Stimulated activated naive B cell treated with anti-CD40 and anti-IgM and Interleukin-4, amounts not matched to agents 10 μg/mL and 1 μg/mL and 100 μg/mL, for 72 hours (primary cell): ENCODE measurements at regions not wholly inside any gene's neighbourhood (a gene's known extent, or its start where the extent isn't known, plus 50 kb on each side); places are given as distances from the start of the nearest gene placed in this dataset.
"Not testable (repeated sequence)": the region's sequence is repeated elsewhere in the genome, so short reads cannot be mapped to it uniquely, and the experiment has no call there.

ENCODE experiments used
- ATAC-seq, 2 donors: fragments of 150-1000 bp; cut with Tn5 transposase; replicated peaks; 2 replicates each; pipeline ENCODE4 v1.10.0; 2021; ENCODE audit warnings: moderate library complexity in 1 of 2
- DNase-seq: peaks from one replicate; pipeline ENCODE4 v3.0.0; 2021
- H3K27ac Mint-ChIP-seq: one replicate; pipeline ENCODE4 v1.8.0; 2022; ENCODE audit warnings: mild to moderate bottlenecking, mixed read lengths
- H3K27me3 Mint-ChIP-seq, 2 donors: one replicate each; pipeline ENCODE4 v1.8.0; 2022; ENCODE audit warnings: mixed read lengths in 2 of 2
- H3K36me3 Mint-ChIP-seq, 2 donors: one replicate each; pipeline ENCODE4 v1.8.0; 2022; ENCODE audit warnings: mixed read lengths in 2 of 2, mild to moderate bottlenecking in 1 of 2
- H3K4me1 Mint-ChIP-seq, 2 donors: one replicate each; pipeline ENCODE4 v1.8.0; 2022; ENCODE audit warnings: mixed read lengths in 2 of 2, mild to moderate bottlenecking in 1 of 2
- H3K4me3 Mint-ChIP-seq, 2 donors: one replicate each; pipeline ENCODE4 v1.8.0; 2022; ENCODE audit warnings: mild to moderate bottlenecking in 2 of 2, mixed read lengths in 2 of 2, moderate library complexity in 1 of 2
- H3K9me3 Mint-ChIP-seq, 2 donors: one replicate each; pipeline ENCODE4 v1.8.0; 2022; ENCODE audit warnings: mixed read lengths in 2 of 2, mild to moderate bottlenecking in 1 of 2

GRCh38 chr10:2895594-2896196 lies 171.7 kb upstream of the PFKP start:
- ATAC-seq = no peak
- Mint-ChIP-seq H3K27me3 (peaks cover 4 to 6% of the 10 kb centered on the region in 2 donors), H3K36me3 (no peaks in the 10 kb centered on the region), H3K4me3 (no peak overlapping the region), H3K4me1 (no peaks in the 10 kb centered on the region), H3K9me3 (no peaks in the 10 kb centered on the region), H3K27ac (no peak overlapping the region)
- no peak for DNase-seq

GRCh38 chr10:2893991-2894390 lies 173.4 kb upstream of the PFKP start:
- no peaks in the 10 kb centered on the region for H3K4me1 Mint-ChIP-seq
- DNase-seq (no peak), ATAC-seq (no peak)
- H3K27ac Mint-ChIP-seq = no peak overlapping the region
- no peaks in the 10 kb centered on the region for H3K36me3 Mint-ChIP-seq
- no peak overlapping the region for H3K4me3 Mint-ChIP-seq
- peaks cover 4 to 6% of the 10 kb centered on the region in 2 donors for H3K27me3 Mint-ChIP-seq
- H3K9me3 Mint-ChIP-seq = no peaks in the 10 kb centered on the region

DNA sequence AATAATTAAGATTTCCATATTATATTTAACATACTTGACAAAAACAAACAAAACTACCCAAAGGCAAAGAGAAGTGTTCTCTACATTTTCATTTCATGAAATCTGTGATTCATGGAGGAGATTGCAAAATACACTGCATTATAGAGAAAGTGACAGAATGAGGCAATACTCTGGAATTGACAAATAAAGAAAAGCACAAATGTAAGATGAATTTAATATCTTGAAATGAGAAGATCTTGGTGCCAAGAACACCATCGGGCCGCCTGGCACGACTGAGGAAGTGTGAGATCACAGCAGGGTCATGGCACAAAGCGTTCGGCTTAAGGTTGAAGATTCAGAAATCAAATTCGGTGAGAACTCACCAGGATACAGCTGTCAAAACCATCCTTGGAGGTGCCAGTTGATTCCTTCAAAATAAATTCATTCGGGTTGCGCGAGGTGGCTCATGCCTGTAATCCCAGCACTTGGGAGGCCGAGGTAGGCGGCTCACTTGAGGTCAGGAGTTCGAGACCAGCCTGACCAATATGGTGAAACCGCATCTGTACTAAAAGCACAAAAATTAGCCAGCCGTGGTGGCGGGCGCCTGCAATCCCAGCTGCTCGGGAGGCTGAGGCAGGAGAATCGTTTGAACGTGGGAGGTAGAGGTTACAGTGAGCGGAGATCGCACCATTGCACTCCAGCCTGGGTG lies 174.0 kb upstream of the PFKP start:
- Mint-ChIP-seq H3K36me3 (no peaks in the 10 kb centered on the region), H3K4me1 (peaks cover 0 to 3% of the 10 kb centered on the region in 2 donors)
- DNase-seq = no peak

DNA sequence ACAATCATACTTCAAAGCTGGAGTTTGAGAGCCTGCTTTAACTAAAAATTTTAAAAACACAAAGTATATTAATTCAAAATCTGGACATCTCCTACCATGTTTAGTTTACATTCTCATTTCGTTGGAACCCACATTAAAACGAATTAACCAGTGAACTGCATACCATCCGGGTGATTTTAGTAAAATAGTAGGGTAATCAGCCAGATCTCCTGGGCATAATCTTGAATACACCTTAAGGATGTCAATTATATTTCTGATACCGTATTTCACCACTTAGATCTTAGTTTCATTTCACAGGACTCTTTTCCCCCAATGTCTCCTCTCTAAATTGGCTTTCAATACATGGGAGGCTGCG lies 175.6 kb upstream of the PFKP start:
- Mint-ChIP-seq H3K27me3 (peaks cover 4 to 6% of the 10 kb centered on the region in 2 donors), H3K4me1 (peaks cover 0 to 3% of the 10 kb centered on the region in 2 donors), H3K4me3 (no peak overlapping the region), H3K27ac (no peak overlapping the region), H3K9me3 (peaks cover 6 to 8% of the 10 kb centered on the region in 2 donors), H3K36me3 (no peaks in the 10 kb centered on the region)
- no peak for DNase-seq
- ATAC-seq = no peak

More for the DNA sequence above, 174.0 kb upstream of the PFKP start:
- Mint-ChIP-seq H3K27ac (no peak overlapping the region), H3K4me3 (no peak overlapping the region), H3K27me3 (peaks cover 4 to 6% of the 10 kb centered on the region in 2 donors), H3K9me3 (peaks cover 4 to 6% of the 10 kb centered on the region in 2 donors)
- no peak for ATAC-seq

- Mint-ChIP-seq H3K9me3 (peaks cover 6 to 8% of the 10 kb centered on the region in 2 donors), H3K27ac (no peak overlapping the region), H3K27me3 (peaks cover 4 to 6% of the 10 kb centered on the region in 2 donors), H3K4me3 (no peak overlapping the region), H3K36me3 (no peaks in the 10 kb centered on the region), H3K4me1 (peaks cover 0 to 3% of the 10 kb centered on the region in 2 donors)
- no peak for DNase-seq
- no peak for ATAC-seq
Observed at GRCh38 chr10:2891073-2891769, 176.1 kb upstream of the PFKP start.

DNA sequence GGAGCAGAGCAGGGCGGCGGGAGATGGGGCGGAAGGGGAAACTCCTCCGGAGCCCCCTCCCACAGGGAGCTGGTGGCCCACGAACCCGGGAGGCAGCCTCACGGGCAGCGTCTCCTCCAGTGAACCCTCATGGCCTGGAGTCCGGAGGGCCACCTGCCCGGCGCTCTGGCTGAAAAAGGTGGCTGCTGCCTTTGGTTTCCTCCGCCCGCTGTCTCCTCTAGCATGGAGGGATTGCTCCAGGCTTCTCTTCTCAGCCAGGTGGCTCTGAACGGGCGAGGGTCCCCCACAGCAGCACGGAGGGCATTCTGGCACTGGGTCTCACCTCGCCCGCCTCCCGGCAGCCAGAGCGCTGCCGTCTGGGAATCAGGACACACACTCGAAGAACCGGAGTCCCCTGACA lies 177.3 kb upstream of the PFKP start:
- ATAC-seq (no peak), DNase-seq (no peak)
- H3K36me3 Mint-ChIP-seq = no peaks in the 10 kb centered on the region
- no peak overlapping the region for H3K27ac Mint-ChIP-seq
- no peak overlapping the region for H3K4me3 Mint-ChIP-seq
- H3K9me3 Mint-ChIP-seq = peaks cover 6 to 8% of the 10 kb centered on the region in 2 donors
- peaks cover 0 to 3% of the 10 kb centered on the region in 2 donors for H3K4me1 Mint-ChIP-seq
- no peaks in the 10 kb centered on the region for H3K27me3 Mint-ChIP-seq

DNA sequence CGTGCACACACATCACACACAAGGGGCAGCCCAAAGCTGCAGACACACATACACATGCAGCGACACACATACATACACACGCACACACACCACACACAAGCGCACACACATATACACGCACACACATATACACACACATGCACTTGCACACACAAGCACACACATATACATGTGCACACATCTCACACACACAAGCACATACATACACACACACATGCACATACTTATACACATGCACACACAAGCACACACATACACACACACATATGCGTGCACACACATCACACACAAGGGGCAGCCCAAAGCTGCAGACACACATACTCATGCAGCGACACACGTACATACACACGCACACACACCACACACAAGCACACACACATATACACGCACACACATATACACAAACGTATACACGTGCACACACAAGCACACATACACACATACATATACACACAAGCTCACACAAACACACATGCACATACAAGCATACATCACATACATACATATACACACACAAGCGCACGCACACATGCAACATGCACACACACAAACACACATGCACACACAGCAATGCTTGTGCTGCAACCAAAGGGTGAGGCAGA lies 178.8 kb upstream of the PFKP start:
- peaks cover 0 to 4% of the 10 kb centered on the region in 2 donors for H3K27me3 Mint-ChIP-seq
- H3K4me1 Mint-ChIP-seq = peaks cover 0 to 3% of the 10 kb centered on the region in 2 donors
- DNase-seq (no peak), ATAC-seq (no peak)
- H3K9me3 Mint-ChIP-seq = peaks cover 6 to 8% of the 10 kb centered on the region in 2 donors
- H3K4me3 Mint-ChIP-seq = no peak overlapping the region
- no peak overlapping the region for H3K27ac Mint-ChIP-seq
- H3K36me3 Mint-ChIP-seq = no peaks in the 10 kb centered on the region

DNA sequence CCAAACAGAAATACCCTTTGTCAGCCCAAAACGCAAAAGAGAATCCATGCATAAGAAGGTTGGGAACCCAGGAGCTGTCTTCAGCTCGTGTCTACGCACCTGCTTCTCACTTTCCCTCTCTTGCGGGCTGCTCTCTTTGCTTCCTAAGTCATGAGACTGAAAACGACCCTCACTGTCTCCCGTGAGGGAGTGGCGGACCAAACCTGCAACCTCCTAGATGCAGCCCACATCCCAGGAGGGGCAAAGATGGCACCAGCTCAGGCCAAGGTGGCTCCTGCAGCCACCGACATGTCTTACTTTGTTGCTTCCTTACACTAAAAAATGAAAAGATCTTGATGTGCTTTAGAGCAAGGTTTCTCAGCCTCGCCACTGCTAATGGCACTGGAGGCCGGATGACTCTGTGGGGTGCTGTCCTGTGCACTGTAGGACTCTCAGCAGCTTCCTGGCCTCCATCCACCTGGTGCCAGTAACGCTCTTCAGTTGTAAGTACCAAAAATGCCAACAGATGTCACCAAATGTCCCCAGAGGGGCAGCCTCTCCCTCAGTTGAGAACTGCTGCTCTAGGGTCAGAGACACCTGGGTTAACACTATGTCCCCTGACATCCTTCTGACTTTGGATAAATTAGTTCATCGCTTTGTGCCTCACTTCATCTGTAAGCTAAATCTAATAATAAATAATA lies 179.8 kb upstream of the PFKP start:
- DNase-seq (no peak), ATAC-seq (no peak)
- H3K9me3 Mint-ChIP-seq = peaks cover 6 to 8% of the 10 kb centered on the region in 2 donors
- H3K36me3 Mint-ChIP-seq = no peaks in the 10 kb centered on the region
- peaks cover under 1 to 4% of the 10 kb centered on the region in 2 donors for H3K27me3 Mint-ChIP-seq
- peaks cover 0 to 3% of the 10 kb centered on the region in 2 donors for H3K4me1 Mint-ChIP-seq
- no peak overlapping the region for H3K4me3 Mint-ChIP-seq
- H3K27ac Mint-ChIP-seq = no peak overlapping the region

GRCh38 chr10:2886662-2887061 lies 180.7 kb upstream of the PFKP start:
- Mint-ChIP-seq H3K27ac (no peak overlapping the region), H3K4me3 (no peak overlapping the region), H3K4me1 (peaks cover 0 to 3% of the 10 kb centered on the region in 2 donors), H3K9me3 (peaks cover 6 to 8% of the 10 kb centered on the region in 2 donors), H3K27me3 (peaks cover 4 to 5% of the 10 kb centered on the region in 2 donors), H3K36me3 (no peaks in the 10 kb centered on the region)
- DNase-seq (no peak), ATAC-seq (no peak)

DNA sequence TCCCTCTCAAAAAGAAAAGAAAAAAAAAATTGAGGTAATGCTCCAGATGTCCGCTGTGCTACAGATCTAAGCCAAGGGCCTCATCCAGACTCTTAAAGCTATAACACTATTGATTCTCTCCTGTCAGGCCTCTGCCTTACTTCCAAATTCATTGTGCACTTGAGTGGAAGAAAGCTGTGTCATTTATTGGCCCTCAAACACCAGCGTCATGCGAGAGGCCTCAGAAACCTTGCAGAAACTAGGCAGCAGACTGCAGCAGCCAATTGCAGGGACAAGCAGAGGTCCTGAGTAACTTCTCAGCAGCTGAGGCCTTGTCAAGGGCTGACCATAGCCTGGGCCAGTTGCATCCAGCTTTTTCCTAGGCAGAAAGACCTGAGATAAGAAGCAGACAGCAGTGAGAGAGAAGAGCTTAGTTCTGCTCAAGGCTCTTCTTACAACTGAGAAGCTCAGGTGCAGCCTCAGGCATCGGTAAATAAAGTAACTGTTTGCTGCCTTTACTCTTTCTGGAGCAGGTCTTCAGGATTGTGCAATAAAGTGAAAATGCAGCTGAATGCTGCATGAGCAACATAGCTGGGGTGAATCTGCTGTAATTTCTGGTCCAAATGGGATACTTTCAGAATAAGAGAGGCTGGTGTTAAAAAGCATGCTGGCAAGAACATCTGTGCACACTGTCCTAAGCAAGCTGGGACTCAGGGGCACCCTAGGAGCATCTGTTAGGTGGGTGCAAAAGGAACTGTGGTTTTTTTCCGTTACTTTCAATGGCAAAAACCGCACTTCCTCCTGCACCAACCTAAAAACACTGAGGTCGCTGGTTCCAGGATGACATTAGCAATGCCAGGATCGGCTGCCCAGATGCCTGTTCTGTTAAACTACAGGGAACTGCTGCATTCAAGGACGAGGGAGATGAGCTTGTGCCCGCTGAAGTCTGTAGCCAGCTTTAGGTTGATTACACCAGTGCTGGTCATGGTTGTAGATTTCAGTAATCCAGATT lies 181.8 kb upstream of the PFKP start:
- no peaks in the 10 kb centered on the region for H3K36me3 Mint-ChIP-seq
- no peak overlapping the region for H3K27ac Mint-ChIP-seq
- H3K4me1 Mint-ChIP-seq = peaks cover 0 to 3% of the 10 kb centered on the region in 2 donors
- ATAC-seq (no peak), DNase-seq (no peak)
- H3K9me3 Mint-ChIP-seq = peaks cover 6 to 8% of the 10 kb centered on the region in 2 donors
- no peak overlapping the region for H3K4me3 Mint-ChIP-seq
- peaks cover 10 to 14% of the 10 kb centered on the region in 2 donors for H3K27me3 Mint-ChIP-seq

- H3K36me3 Mint-ChIP-seq, DNase-seq, ATAC-seq, H3K9me3 Mint-ChIP-seq, H3K4me3 Mint-ChIP-seq, H3K27ac Mint-ChIP-seq, H3K4me1 Mint-ChIP-seq: not testable (repeated sequence)
- peaks cover 14 to 21% of the 10 kb centered on the region in 2 donors for H3K27me3 Mint-ChIP-seq
Observed at GRCh38 chr10:2883983-2884540, 183.3 kb upstream of the PFKP start.

DNA sequence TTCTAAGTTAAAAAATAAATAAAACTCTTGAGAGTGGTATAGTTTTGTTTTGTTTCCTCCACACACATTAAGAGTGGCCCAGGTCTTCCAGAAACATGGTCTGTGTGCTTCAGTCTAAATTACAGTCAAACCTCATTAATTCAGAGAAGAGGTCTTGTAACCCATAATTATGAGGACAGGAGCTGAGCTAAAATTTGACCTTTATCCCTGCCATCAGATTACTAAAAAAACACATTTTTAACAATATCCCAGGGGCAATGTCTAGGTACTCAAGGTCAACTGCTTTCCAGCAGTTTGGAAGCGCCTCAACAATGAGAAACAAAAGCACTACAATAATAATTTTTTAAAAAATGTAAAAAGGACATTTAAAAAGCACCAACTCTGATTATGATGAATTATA lies 184.1 kb upstream of the PFKP start:
- no peaks in the 10 kb centered on the region for H3K36me3 Mint-ChIP-seq
- ATAC-seq (no peak), DNase-seq (no peak)
- peaks cover 1% of the 10 kb centered on the region in 2 donors for H3K9me3 Mint-ChIP-seq
- H3K4me3 Mint-ChIP-seq = no peak overlapping the region
- no peak overlapping the region for H3K27ac Mint-ChIP-seq
- no peaks in the 10 kb centered on the region for H3K4me1 Mint-ChIP-seq
- H3K27me3 Mint-ChIP-seq = peaks cover 14 to 21% of the 10 kb centered on the region in 2 donors

- H3K4me1 Mint-ChIP-seq = no peaks in the 10 kb centered on the region
- no peak for ATAC-seq
- H3K36me3 Mint-ChIP-seq = no peaks in the 10 kb centered on the region
- H3K27me3 Mint-ChIP-seq = peaks cover 14 to 21% of the 10 kb centered on the region in 2 donors
- H3K27ac Mint-ChIP-seq = no peak overlapping the region
- no peaks in the 10 kb centered on the region for H3K9me3 Mint-ChIP-seq
- DNase-seq = no peak
- no peak overlapping the region for H3K4me3 Mint-ChIP-seq
Observed at GRCh38 chr10:2882628-2883027, 184.7 kb upstream of the PFKP start.
